ENCODE measurements at regions not wholly inside any gene's neighbourhood (a gene's known extent, or its start where the extent isn't known, plus 50 kb on each side); places are given as distances from the start of the nearest gene placed in this dataset.

- ChIA-PET POLR2A (no interaction called here), CTCF (no interaction called here)
- Histone ChIP-seq H3K27me3 (ENCODE audit: insufficient read depth) (no peaks in the 10 kb centered on the region), H3K4me3 (ENCODE audit: low read depth in 2 of 2, low read length in 1 of 2) (no peak overlapping the region), H3K4me2 (no peak overlapping the region), H3F3A (replicated peaks; ENCODE audit: insufficient read depth) (no peaks in the 10 kb centered on the region), H3K4me1 (ENCODE audit: control insufficient read depth in 1 of 2, insufficient read depth in 2 of 2, low read depth in 1 of 2, low read length in 1 of 2) (no peaks in the 10 kb centered on the region; a peak in 1 of 4 replicates), H3K9me2 (no peaks in the 10 kb centered on the region), H3K36me3 (replicated peaks in 1 of 2; ENCODE audit: control insufficient read depth in 1 of 2, insufficient read depth in 2 of 2, low read length in 1 of 2) (no peaks in the 10 kb centered on the region), H3K9ac (no peak overlapping the region), H2AFZ (ENCODE audit: low read depth) (no peak overlapping the region), H4K20me1 (ENCODE audit: insufficient read depth) (no peaks in the 10 kb centered on the region), H3K27ac (ENCODE audit: low read depth in 2 of 2, low read length in 1 of 2) (no peak overlapping the region), H3K79me2 (ENCODE audit: insufficient read depth) (no peaks in the 10 kb centered on the region), H3K9me3 (no peaks in the 10 kb centered on the region)
- TF ChIP-seq FOXM1 (IDR thresholded peaks at IDR 0.05; ENCODE audit: low read depth) (no peak), POLR2AphosphoS5 (IDR thresholded peaks at IDR 0.05; ENCODE audit: low read depth, low read length) (no peak), USF2 (IDR thresholded peaks at IDR 0.05; ENCODE audit: borderline replicate concordance, low read depth, low read length) (no peak), RAD21 (IDR thresholded peaks at IDR 0.05; ENCODE audit: low read length) (no peak), RCOR1 (IDR thresholded peaks at IDR 0.05; ENCODE audit: low read length) (no peak), NRF1 (IDR thresholded peaks at IDR 0.05; ENCODE audit: low read depth, low read length) (no peak), JUND (IDR thresholded peaks at IDR 0.05) (no peak), GATA2 (CRISPR knock-in tag; IDR thresholded peaks at IDR 0.05) (no peak), TEAD4 (IDR thresholded peaks at IDR 0.05; ENCODE audit: borderline replicate concordance, insufficient read depth) (no peak), TAF1 (IDR thresholded peaks at IDR 0.05; ENCODE audit: borderline replicate concordance, low read depth, low read length) (no peak), EZH2phosphoT487 (IDR thresholded peaks at IDR 0.05; ENCODE audit: borderline replicate concordance, low read depth) (no peak)
- DNase-seq = no peak
- WGBS (ENCODE audit: low lambda C conversion rate) = 82% methylated on average over 2 of the region's 2 CpGs
Measured at GRCh38 chr2:160602073-160602472, 108.5 kb upstream of the RBMS1 start.

DNA sequence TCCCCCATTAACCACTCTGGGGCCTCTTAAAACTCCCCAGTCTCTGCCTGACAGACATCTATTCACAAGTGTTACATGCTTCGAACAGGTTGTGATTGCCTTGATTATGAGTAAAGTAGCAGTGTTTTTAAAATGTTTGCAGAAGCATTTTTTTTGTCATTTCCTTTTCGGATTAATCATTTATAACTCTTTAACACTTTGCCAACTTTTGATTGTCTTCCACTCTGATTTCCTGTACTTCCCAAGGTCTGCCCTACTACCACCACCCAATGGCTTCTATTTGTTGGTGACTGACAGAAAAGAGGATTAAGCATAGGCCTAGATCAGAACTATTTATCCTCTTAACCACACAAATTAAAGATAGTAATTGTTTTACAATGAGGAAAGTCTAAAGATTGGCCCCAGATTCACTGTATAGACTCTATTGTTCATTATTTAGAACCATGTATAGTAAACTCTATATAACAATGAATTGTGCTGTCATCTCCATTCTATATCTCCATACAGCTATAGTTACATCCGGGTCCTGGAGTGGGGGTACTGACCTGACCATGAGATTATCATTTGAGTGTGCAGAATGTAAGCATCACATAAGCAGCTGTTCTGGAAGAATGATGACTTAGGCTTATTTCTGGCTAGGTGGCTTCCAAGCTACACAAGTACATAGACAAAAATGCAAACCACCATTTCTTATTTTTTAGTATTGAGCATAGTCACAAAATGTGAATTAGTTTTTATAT is 110.3 kb upstream of the RBMS1 start:
- ChIA-PET POLR2A (no interaction called here), CTCF (no interaction called here)
- no peaks in the 10 kb centered on the region for H3K79me2 ChIP-seq (ENCODE audit: insufficient read depth)
- TF ChIP-seq GABPA (IDR thresholded peaks at IDR 0.05; ENCODE audit: low read depth) (no peak), EZH2phosphoT487 (IDR thresholded peaks at IDR 0.05; ENCODE audit: borderline replicate concordance, low read depth) (no peak), TEAD4 (IDR thresholded peaks at IDR 0.05; ENCODE audit: borderline replicate concordance, insufficient read depth) (no peak), FOXJ3 (CRISPR knock-in tag; IDR thresholded peaks at IDR 0.05) (no peak), GATA2 (CRISPR knock-in tag; IDR thresholded peaks at IDR 0.05) (no peak), MEF2A (IDR thresholded peaks at IDR 0.05; ENCODE audit: borderline replicate concordance, low read depth) (no peak), RXRA (IDR thresholded peaks at IDR 0.05; ENCODE audit: borderline replicate concordance, low read depth) (no peak), REST (IDR thresholded peaks at IDR 0.05; ENCODE audit: low read depth, low read length) (no peak), RFX5 (IDR thresholded peaks at IDR 0.05; ENCODE audit: low read length) (no peak), POLR2AphosphoS5 (IDR thresholded peaks at IDR 0.05; ENCODE audit: low read depth, low read length) (no peak), MXI1 (IDR thresholded peaks at IDR 0.05; ENCODE audit: low read depth, low read length) (no peak), MAX (IDR thresholded peaks at IDR 0.05; ENCODE audit: low read depth) (no peak), JUND (IDR thresholded peaks at IDR 0.05) (no peak), NRF1 (IDR thresholded peaks at IDR 0.05; ENCODE audit: low read depth, low read length) (no peak), FOSL2 (IDR thresholded peaks at IDR 0.05; ENCODE audit: borderline replicate concordance, low read depth) (no peak), USF1 (IDR thresholded peaks at IDR 0.05; ENCODE audit: borderline replicate concordance, low read depth) (no peak), EP300 (IDR thresholded peaks at IDR 0.05; ENCODE audit: borderline replicate concordance in 1 of 2, low read depth in 1 of 2, low read length in 1 of 2) (no peak)
- H3K9me3 ChIP-seq = no peaks in the 10 kb centered on the region
- WGBS (ENCODE audit: low lambda C conversion rate) = 79% methylated on average over 3 of the region's 3 CpGs
- H3K4me2 ChIP-seq = no peak overlapping the region
- H3F3A ChIP-seq (replicated peaks; ENCODE audit: insufficient read depth) = no peaks in the 10 kb centered on the region
- H2AFZ ChIP-seq (ENCODE audit: low read depth) = no peak overlapping the region
- H3K36me3 ChIP-seq (replicated peaks in 1 of 2; ENCODE audit: control insufficient read depth in 1 of 2, insufficient read depth in 2 of 2, low read length in 1 of 2) = no peaks in the 10 kb centered on the region
- no peaks in the 10 kb centered on the region for H3K9me2 ChIP-seq
- H4K20me1 ChIP-seq (ENCODE audit: insufficient read depth) = no peaks in the 10 kb centered on the region
- H3K4me1 ChIP-seq (ENCODE audit: control insufficient read depth in 1 of 2, insufficient read depth in 2 of 2, low read depth in 1 of 2, low read length in 1 of 2) = peaks cover 0 to 12% of the 10 kb centered on the region in 2 experiments; a peak in 3 of 4 replicates
- no peak overlapping the region for H3K9ac ChIP-seq
- DNase-seq = no peak
- no peak overlapping the region for H3K27ac ChIP-seq (ENCODE audit: low read depth in 2 of 2, low read length in 1 of 2)
- H3K27me3 ChIP-seq (ENCODE audit: insufficient read depth) = no peaks in the 10 kb centered on the region
- H3K4me3 ChIP-seq (ENCODE audit: low read depth in 2 of 2, low read length in 1 of 2) = no peak overlapping the region

All from SK-N-SH (cell line).